T-cell (primary cell): ENCODE measurements at regions not wholly inside any gene's neighbourhood (a gene's known extent, or its start where the extent isn't known, plus 50 kb on each side); places are given as distances from the start of the nearest gene placed in this dataset.
A peak's percentile ranks its signal among the peaks of the same experiment; 100 is the strongest.

Experiments
- ATAC-seq, 4 experiments: fragments of 200-7000 bp in 3 of 4; fragments of 150-1000 bp in 1 of 4; cut with Tn5 transposase; replicated peaks in 1 of 4; 1 replicate in 3 of 4; 2 replicates in 1 of 4; pipeline ENCODE4 v1.10.0; 2021; ENCODE audit warnings: moderate library complexity in 3 of 4, mild to moderate bottlenecking in 2 of 4, moderate number of reproducible peaks in 1 of 4
- CTCF ChIA-PET, 2 donors: fragments of 300-600 bp; sonication (Branson Sonifier 250); formaldehyde crosslinking; loops; one replicate each; lab custom pipeline; 2022; ENCODE audit warnings: antibody characterized with exemption in 2 of 2; lab: Charles Lee
- POLR2A ChIA-PET, 2 donors: fragments of 300-600 bp; sonication (Branson Sonifier 250); formaldehyde crosslinking; loops; one replicate each; lab custom pipeline; 2022; ENCODE audit warnings: antibody characterized with exemption in 2 of 2; lab: Charles Lee
- DNase-seq, 35 experiments: peaks; one replicate each; pipeline versions ENCODE4 v3.0.0 to v3.0.0-alpha.2; 2013 to 2023
- H3K27ac ChIP-seq: one replicate; pipeline ENCODE4 v1.5.1; 2013; ENCODE audit warnings: low read length
- H3K27me3 ChIP-seq, 2 experiments: replicated peaks in 1 of 2; 1 replicate in 1 of 2; 2 replicates in 1 of 2; pipeline versions ENCODE4 v1.6.1 to v1.7.0; 2013; ENCODE audit warnings: low read length in 1 of 2, mixed read lengths in 1 of 2; ENCODE audit not compliant: control insufficient read depth in 2 of 2, insufficient read depth in 2 of 2; ENCODE audit errors: extremely low read depth in 1 of 2
- H3K36me3 ChIP-seq, 2 donors: 1 replicate in 1 of 2; 2 replicates in 1 of 2; pipeline versions ENCODE4 v1.6.1 to v1.7.0; 2013; ENCODE audit warnings: low read length in 1 of 2; ENCODE audit not compliant: control insufficient read depth in 2 of 2, insufficient read depth in 1 of 2; ENCODE audit errors: extremely low read depth in 1 of 2
- H3K4me1 ChIP-seq, 2 experiments: 1 replicate in 1 of 2; 2 replicates in 1 of 2; pipeline versions ENCODE4 v1.6.1 to v1.7.0; 2013; ENCODE audit warnings: low read length in 2 of 2, mixed read lengths in 1 of 2; ENCODE audit not compliant: insufficient read depth in 2 of 2, control insufficient read depth in 1 of 2; ENCODE audit errors: extremely low read depth in 1 of 2
- H3K4me3 ChIP-seq, 2 donors: 1 replicate in 1 of 2; 2 replicates in 1 of 2; pipeline versions ENCODE4 v1.5.1 to v1.7.0; 2013; ENCODE audit warnings: mild to moderate bottlenecking in 2 of 2, low read length in 1 of 2, moderate library complexity in 1 of 2; ENCODE audit not compliant: control insufficient read depth in 1 of 2; ENCODE audit errors: extremely low read depth in 1 of 2
- H3K9me3 ChIP-seq: 2 replicates; pipeline ENCODE4 v1.7.0; 2013
- H3K27ac Mint-ChIP-seq, 2 donors: one replicate each; pipeline ENCODE4 v1.8.0; 2020 to 2021; ENCODE audit warnings: mild to moderate bottlenecking in 2 of 2, mixed read lengths in 2 of 2
- H3K27me3 Mint-ChIP-seq, 2 donors: one replicate each; pipeline ENCODE4 v1.8.0; 2021 to 2022; ENCODE audit warnings: mixed read lengths in 2 of 2
- H3K36me3 Mint-ChIP-seq: one replicate; pipeline ENCODE4 v1.8.0; 2021; ENCODE audit warnings: mixed read lengths
- H3K4me1 Mint-ChIP-seq, 3 donors: one replicate each; pipeline ENCODE4 v1.8.0; 2020 to 2022; ENCODE audit warnings: mixed read lengths in 3 of 3, mild to moderate bottlenecking in 1 of 3
- H3K4me3 Mint-ChIP-seq, 3 donors: one replicate each; pipeline ENCODE4 v1.8.0; 2020 to 2022; ENCODE audit warnings: mild to moderate bottlenecking in 3 of 3, mixed read lengths in 3 of 3, moderate library complexity in 3 of 3
- H3K9me3 Mint-ChIP-seq, 3 donors: one replicate each; pipeline ENCODE4 v1.8.0; 2020 to 2022; ENCODE audit warnings: mixed read lengths in 3 of 3
- WGBS: methylation state at CpG from one replicate; pipeline ENCODE4 v1.1.5; 2013; ENCODE audit warnings: missing lambda C conversion rate; ENCODE audit not compliant: insufficient coverage; 5-methylcytosine and 5-hydroxymethylcytosine counted together

DNA sequence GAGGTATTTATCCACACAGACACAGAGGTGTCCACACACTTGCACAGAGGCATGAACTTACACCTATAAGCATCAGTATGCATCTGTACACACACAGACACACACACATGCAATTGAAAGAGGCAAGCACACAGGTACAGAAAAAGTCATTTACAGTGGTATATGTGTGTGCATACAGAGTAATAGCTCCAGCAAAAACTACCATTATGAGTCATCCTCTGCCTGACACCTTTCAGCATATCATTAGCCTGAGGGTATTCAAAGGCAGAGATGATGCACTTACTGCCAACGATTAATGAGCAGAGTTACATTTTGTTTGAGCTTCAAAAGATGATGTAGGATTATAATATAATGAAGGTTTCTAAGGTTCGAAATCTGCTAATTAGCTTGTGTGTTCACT is 100.3 kb upstream of the TPRG1 start:
- Histone ChIP-seq H3K27ac (no peak overlapping the region), H3K36me3 (no peaks in the 10 kb centered on the region), H3K4me3 (no peak overlapping the region), H3K4me1 (no peaks in the 10 kb centered on the region), H3K9me3 (no peaks in the 10 kb centered on the region), H3K27me3 (no peaks in the 10 kb centered on the region)
- no peaks in the 10 kb centered on the region for H3K36me3 Mint-ChIP-seq
- WGBS, result no CpG with 5 or more reads among the region's 2 CpGs
- CTCF ChIA-PET, result interaction anchor here in 1 of 2 donors (0.8 to 1.2 kb wide), 2 partner anchors 10 to 30 kb away, joined by 3 to 4 read pairs; no protein-coding TSS in a partner anchor
- peak overlapping the region; percentile 66 to 80 for H3K27ac Mint-ChIP-seq
- POLR2A ChIA-PET, result interaction anchor here in 1 of 2 donors (0.6 kb wide), 1 partner anchor 49 kb away, joined by 6 read pairs; no protein-coding TSS in a partner anchor
- no peak overlapping the region for H3K4me3 Mint-ChIP-seq
- peaks cover 0 to 8% (median 4%) of the 10 kb centered on the region in 3 donors for H3K4me1 Mint-ChIP-seq
- H3K9me3 Mint-ChIP-seq, result peaks cover 0 to 8% (median 6%) of the 10 kb centered on the region in 3 donors
- ATAC-seq (peak; percentile 42 to 98 (median 76)), DNase-seq (peak in 1 of 35 experiments; percentile 5)
- no peaks in the 10 kb centered on the region for H3K27me3 Mint-ChIP-seq

- H3K4me1 Mint-ChIP-seq, result peaks cover 0 to 6% (median 2%) of the 10 kb centered on the region in 3 donors
These were observed 95.3 kb upstream of the TPRG1 start for GRCh38 chr3:189076449-189076848.

DNA sequence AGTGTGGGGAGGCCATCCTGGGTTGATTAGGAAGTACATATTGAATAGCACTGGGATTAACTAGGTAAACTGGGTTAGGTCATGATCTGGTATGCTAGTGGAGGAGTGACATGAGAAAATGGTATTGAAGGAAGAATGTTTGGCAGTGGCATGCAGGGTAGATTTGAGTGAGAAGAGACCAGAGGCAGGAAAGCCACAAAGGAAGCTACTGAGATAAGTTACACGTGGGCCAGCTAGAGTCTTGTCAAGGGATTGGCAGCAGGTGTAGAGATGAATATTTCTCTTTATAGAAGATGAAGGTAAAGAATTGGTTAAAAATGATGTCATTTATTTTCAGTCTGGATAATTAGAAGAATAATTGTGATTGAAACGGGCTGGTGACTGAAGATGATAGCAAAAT is 91.0 kb upstream of the TPRG1 start:
- DNase-seq, result no peak
- ChIA-PET POLR2A (no interaction called here), CTCF (no interaction called here)
- no peaks in the 10 kb centered on the region for H3K36me3 Mint-ChIP-seq
- no peaks in the 10 kb centered on the region for H3K9me3 Mint-ChIP-seq
- ATAC-seq, result no peak
- Histone ChIP-seq H3K9me3 (no peaks in the 10 kb centered on the region), H3K36me3 (no peaks in the 10 kb centered on the region), H3K27me3 (peaks cover 0 to 4% of the 10 kb centered on the region in 2 experiments), H3K27ac (no peak overlapping the region), H3K4me1 (no peaks in the 10 kb centered on the region), H3K4me3 (no peak overlapping the region)
- H3K4me1 Mint-ChIP-seq, result no peaks in the 10 kb centered on the region
- H3K27me3 Mint-ChIP-seq, result peaks cover 0 to 4% of the 10 kb centered on the region in 2 donors
- 11% methylated on average over 2 of the region's 2 CpGs for WGBS
- no peak overlapping the region for H3K4me3 Mint-ChIP-seq
- no peak overlapping the region for H3K27ac Mint-ChIP-seq

More at GRCh38 chr3:189076449-189076848, 95.3 kb upstream of the TPRG1 start:
- H3K4me3 ChIP-seq, result no peak overlapping the region
- no CpG with 5 or more reads among the region's 1 CpG for WGBS
- ChIA-PET POLR2A (no interaction called here), CTCF (no interaction called here)
- Mint-ChIP-seq H3K27ac (no peak overlapping the region), H3K27me3 (peaks cover 0 to 4% of the 10 kb centered on the region in 2 donors), H3K9me3 (no peaks in the 10 kb centered on the region), H3K4me3 (no peak overlapping the region), H3K36me3 (no peaks in the 10 kb centered on the region)
- H3K27me3 ChIP-seq, result no peaks in the 10 kb centered on the region
- no peaks in the 10 kb centered on the region for H3K4me1 ChIP-seq
- ATAC-seq (no peak), DNase-seq (no peak)
- H3K27ac ChIP-seq, result no peak overlapping the region
- H3K9me3 ChIP-seq, result no peaks in the 10 kb centered on the region
- no peaks in the 10 kb centered on the region for H3K36me3 ChIP-seq

- peaks cover 0 to 4% of the 10 kb centered on the region in 2 experiments for H3K27me3 ChIP-seq
- Mint-ChIP-seq H3K36me3 (no peaks in the 10 kb centered on the region), H3K4me3 (no peak overlapping the region), H3K27ac (no peak overlapping the region), H3K4me1 (no peaks in the 10 kb centered on the region), H3K9me3 (no peaks in the 10 kb centered on the region), H3K27me3 (peaks cover 0 to 4% of the 10 kb centered on the region in 2 donors)
- H3K9me3 ChIP-seq, result no peaks in the 10 kb centered on the region
- ATAC-seq (no peak), DNase-seq (no peak)
- 82% methylated on average over 6 of the region's 7 CpGs for WGBS
- no peak overlapping the region for H3K4me3 ChIP-seq
- no peak overlapping the region for H3K27ac ChIP-seq
- ChIA-PET CTCF (interaction anchor here in 1 of 2 donors (0.6 kb wide), 1 partner anchor 125 kb away, joined by 3 read pairs; no protein-coding TSS in a partner anchor), POLR2A (interaction anchor here in 1 of 2 donors (0.6 kb wide), 1 partner anchor 382 kb away, joined by 4 read pairs; no protein-coding TSS in a partner anchor)
- no peaks in the 10 kb centered on the region for H3K4me1 ChIP-seq
- H3K36me3 ChIP-seq, result no peaks in the 10 kb centered on the region
These were observed 88.9 kb upstream of the TPRG1 start for GRCh38 chr3:189082666-189083427.

DNA sequence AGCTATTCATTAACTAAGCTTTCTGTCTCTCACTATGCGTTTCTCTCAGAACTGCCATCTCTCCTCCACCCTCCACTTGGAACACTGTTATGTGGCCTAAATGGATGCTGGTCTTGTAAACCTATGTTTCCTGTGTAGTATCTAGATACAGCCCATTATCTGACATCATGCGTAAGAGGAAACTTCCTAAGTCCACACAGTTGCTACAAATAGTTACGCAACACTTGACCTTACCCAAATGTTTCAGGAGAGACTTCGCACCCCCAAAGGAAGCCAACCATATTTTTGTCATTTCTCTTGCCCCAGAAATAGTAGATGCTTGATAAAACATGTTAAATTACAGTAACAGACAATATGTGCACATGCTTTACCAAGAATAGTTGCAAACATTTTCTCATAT is 87.2 kb upstream of the TPRG1 start:
- Histone ChIP-seq H3K4me1 (no peaks in the 10 kb centered on the region), H3K4me3 (no peak overlapping the region), H3K36me3 (no peaks in the 10 kb centered on the region), H3K27me3 (peaks cover 0 to 4% of the 10 kb centered on the region in 2 experiments), H3K27ac (no peak overlapping the region), H3K9me3 (no peaks in the 10 kb centered on the region)
- no peak for ATAC-seq
- DNase-seq, result no peak
- ChIA-PET CTCF (interaction anchor here in 1 of 2 donors (0.6 kb wide), 1 partner anchor 160 kb away, joined by 3 read pairs; no protein-coding TSS in a partner anchor), POLR2A (interaction anchor here in 1 of 2 donors (0.6 kb wide), 1 partner anchor 36 kb away, joined by 3 read pairs; no protein-coding TSS in a partner anchor)
- no peaks in the 10 kb centered on the region for H3K27me3 Mint-ChIP-seq
- peaks cover 0 to 4% (median 0%) of the 10 kb centered on the region in 3 donors for H3K9me3 Mint-ChIP-seq
- H3K4me1 Mint-ChIP-seq, result no peaks in the 10 kb centered on the region
- WGBS, result no CpG with 5 or more reads among the region's 4 CpGs
- no peak overlapping the region for H3K4me3 Mint-ChIP-seq
- no peak overlapping the region for H3K27ac Mint-ChIP-seq
- no peaks in the 10 kb centered on the region for H3K36me3 Mint-ChIP-seq

- no peaks in the 10 kb centered on the region for H3K36me3 Mint-ChIP-seq
- Histone ChIP-seq H3K27ac (no peak overlapping the region), H3K27me3 (no peaks in the 10 kb centered on the region), H3K4me1 (no peaks in the 10 kb centered on the region), H3K36me3 (no peaks in the 10 kb centered on the region), H3K9me3 (no peaks in the 10 kb centered on the region), H3K4me3 (no peak overlapping the region)
- ChIA-PET CTCF (no interaction called here), POLR2A (no interaction called here)
- peaks cover 0 to 4% (median 0%) of the 10 kb centered on the region in 3 donors for H3K9me3 Mint-ChIP-seq
- no peak overlapping the region for H3K4me3 Mint-ChIP-seq
- DNase-seq, result no peak
- ATAC-seq, result no peak
- H3K27me3 Mint-ChIP-seq, result peaks cover 3 to 5% of the 10 kb centered on the region in 2 donors
- 83% methylated on average over 1 of the region's 4 CpGs for WGBS
- no peaks in the 10 kb centered on the region for H3K4me1 Mint-ChIP-seq
- H3K27ac Mint-ChIP-seq, result no peak overlapping the region
These were observed 79.2 kb upstream of the TPRG1 start for GRCh38 chr3:189092547-189092946.
